MG63 (cell line): ENCODE measurements at regions not wholly inside any gene's neighbourhood (a gene's known extent, or its start where the extent isn't known, plus 50 kb on each side); places are given as distances from the start of the nearest gene placed in this dataset.
"Not testable (repeated sequence)": the region's sequence is repeated elsewhere in the genome, so short reads cannot be mapped to it uniquely, and the experiment has no call there.

Experiments used
- DNase-seq: peaks from one replicate; pipeline ENCODE4 v3.0.0-alpha.2; 2020
- H3K27me3 ChIP-seq: fragments of 250-450 bp; sonication (Bioruptor Pico); 2 replicates; pipeline ENCODE4 v1.5.1; 2020; ENCODE audit warnings: mild to moderate bottlenecking, moderate library complexity
- H3K36me3 ChIP-seq: fragments of 250-450 bp; sonication (Bioruptor Pico); 2 replicates; pipeline ENCODE4 v1.5.1; 2020; ENCODE audit warnings: mild to moderate bottlenecking, moderate library complexity
- H3K4me3 ChIP-seq: fragments of 250-450 bp; sonication (Bioruptor Pico); 2 replicates; pipeline ENCODE4 v1.5.1; 2020; ENCODE audit warnings: mild to moderate bottlenecking, moderate library complexity
- H3K9me3 ChIP-seq: fragments of 250-450 bp; sonication (Bioruptor Pico); 2 replicates; pipeline ENCODE4 v1.5.1; 2020; ENCODE audit warnings: mild to moderate bottlenecking, moderate library complexity

GRCh38 chr1:170789063-170789462 lies 125.1 kb downstream of the PRRX1 start:
- Histone ChIP-seq H3K9me3 (no peaks in the 10 kb centered on the region), H3K4me3 (no peak overlapping the region), H3K27me3 (no peaks in the 10 kb centered on the region), H3K36me3 (no peaks in the 10 kb centered on the region)
- DNase-seq = no peak

GRCh38 chr1:170790175-170790574 lies 126.2 kb downstream of the PRRX1 start:
- H3K36me3 ChIP-seq = no peaks in the 10 kb centered on the region
- H3K27me3 ChIP-seq = no peaks in the 10 kb centered on the region
- no peaks in the 10 kb centered on the region for H3K9me3 ChIP-seq
- no peak overlapping the region for H3K4me3 ChIP-seq
- DNase-seq = no peak

- no peak for DNase-seq
- no peaks in the 10 kb centered on the region for H3K36me3 ChIP-seq
- no peaks in the 10 kb centered on the region for H3K27me3 ChIP-seq
- no peaks in the 10 kb centered on the region for H3K9me3 ChIP-seq
- no peak overlapping the region for H3K4me3 ChIP-seq
Measured at GRCh38 chr1:170790651-170791071, 126.7 kb downstream of the PRRX1 start.

GRCh38 chr1:170791941-170792340 lies 128.0 kb downstream of the PRRX1 start:
- Histone ChIP-seq H3K9me3 (no peaks in the 10 kb centered on the region), H3K27me3 (no peaks in the 10 kb centered on the region), H3K36me3 (no peaks in the 10 kb centered on the region), H3K4me3 (no peak overlapping the region)
- peak; percentile 87 for DNase-seq

GRCh38 chr1:170800265-170800664 lies 135.1 kb upstream of the MROH9 start:
- H3K4me3 ChIP-seq = no peak overlapping the region
- no peaks in the 10 kb centered on the region for H3K36me3 ChIP-seq
- H3K27me3 ChIP-seq = no peaks in the 10 kb centered on the region
- no peaks in the 10 kb centered on the region for H3K9me3 ChIP-seq
- DNase-seq = no peak

GRCh38 chr1:170800812-170801211 lies 134.5 kb upstream of the MROH9 start:
- H3K27me3 ChIP-seq = no peaks in the 10 kb centered on the region
- H3K36me3 ChIP-seq = no peaks in the 10 kb centered on the region
- no peak overlapping the region for H3K4me3 ChIP-seq
- no peak for DNase-seq
- H3K9me3 ChIP-seq = no peaks in the 10 kb centered on the region

GRCh38 chr1:170803711-170804110 lies 131.6 kb upstream of the MROH9 start:
- no peak for DNase-seq
- no peaks in the 10 kb centered on the region for H3K36me3 ChIP-seq
- no peak overlapping the region for H3K4me3 ChIP-seq
- H3K27me3 ChIP-seq = no peaks in the 10 kb centered on the region
- H3K9me3 ChIP-seq = no peaks in the 10 kb centered on the region

- no peak overlapping the region for H3K4me3 ChIP-seq
- DNase-seq = no peak
- no peaks in the 10 kb centered on the region for H3K36me3 ChIP-seq
- no peaks in the 10 kb centered on the region for H3K27me3 ChIP-seq
- no peaks in the 10 kb centered on the region for H3K9me3 ChIP-seq
Measured at GRCh38 chr1:170804419-170804818, 130.9 kb upstream of the MROH9 start.

- H3K4me3 ChIP-seq = no peak overlapping the region
- no peak for DNase-seq
- no peaks in the 10 kb centered on the region for H3K36me3 ChIP-seq
- H3K9me3 ChIP-seq = no peaks in the 10 kb centered on the region
- no peaks in the 10 kb centered on the region for H3K27me3 ChIP-seq
Measured at GRCh38 chr1:170804879-170805278, 130.5 kb upstream of the MROH9 start.

- no peak for DNase-seq
- Histone ChIP-seq H3K4me3 (no peak overlapping the region), H3K27me3 (no peaks in the 10 kb centered on the region), H3K9me3 (no peaks in the 10 kb centered on the region), H3K36me3 (no peaks in the 10 kb centered on the region)
Measured at GRCh38 chr1:170806961-170807360, 128.4 kb upstream of the MROH9 start.

- peak; percentile 43 for DNase-seq
- Histone ChIP-seq H3K27me3 (no peaks in the 10 kb centered on the region), H3K4me3 (no peak overlapping the region), H3K9me3 (no peaks in the 10 kb centered on the region), H3K36me3 (no peaks in the 10 kb centered on the region)
Measured at GRCh38 chr1:170807432-170807831, 127.9 kb upstream of the MROH9 start.

- DNase-seq = no peak
- H3K4me3 ChIP-seq = no peak overlapping the region
- H3K27me3 ChIP-seq = no peaks in the 10 kb centered on the region
- no peaks in the 10 kb centered on the region for H3K9me3 ChIP-seq
- no peaks in the 10 kb centered on the region for H3K36me3 ChIP-seq
Measured at GRCh38 chr1:170808216-170808885, 127.0 kb upstream of the MROH9 start.

- H3K4me3 ChIP-seq, H3K36me3 ChIP-seq, DNase-seq, H3K9me3 ChIP-seq, H3K27me3 ChIP-seq: not testable (repeated sequence)
Measured at GRCh38 chr1:170811013-170811412, 124.3 kb upstream of the MROH9 start.

GRCh38 chr1:170819781-170820180 lies 115.6 kb upstream of the MROH9 start:
- DNase-seq = no peak
- Histone ChIP-seq H3K36me3 (no peaks in the 10 kb centered on the region), H3K4me3 (no peak overlapping the region), H3K9me3 (no peaks in the 10 kb centered on the region), H3K27me3 (no peaks in the 10 kb centered on the region; the same call in 1 of the 2 replicates)

- no peak for DNase-seq
- H3K4me3 ChIP-seq = no peak overlapping the region
- no peaks in the 10 kb centered on the region for H3K9me3 ChIP-seq
- no peaks in the 10 kb centered on the region for H3K36me3 ChIP-seq
- no peaks in the 10 kb centered on the region for H3K27me3 ChIP-seq
Measured at GRCh38 chr1:170823120-170823519, 112.2 kb upstream of the MROH9 start.

- Histone ChIP-seq H3K9me3 (no peaks in the 10 kb centered on the region), H3K27me3 (no peaks in the 10 kb centered on the region), H3K4me3 (no peak overlapping the region), H3K36me3 (no peaks in the 10 kb centered on the region)
- no peak for DNase-seq
Measured at GRCh38 chr1:170831276-170831675, 104.1 kb upstream of the MROH9 start.

- H3K36me3 ChIP-seq = no peaks in the 10 kb centered on the region
- no peak for DNase-seq
- 0 out of 2 replicates have a peak, but pooled peaks cover 3% of the 10 kb centered on the region for H3K27me3 ChIP-seq
- H3K9me3 ChIP-seq = no peaks in the 10 kb centered on the region
- H3K4me3 ChIP-seq = no peak overlapping the region
Measured at GRCh38 chr1:170836141-170836540, 99.2 kb upstream of the MROH9 start.

- H3K4me3 ChIP-seq = no peak overlapping the region
- H3K27me3 ChIP-seq = 0 out of 2 replicates have a peak, but pooled peaks cover 3% of the 10 kb centered on the region
- H3K36me3 ChIP-seq = no peaks in the 10 kb centered on the region
- H3K9me3 ChIP-seq = no peaks in the 10 kb centered on the region
- DNase-seq = no peak
Measured at GRCh38 chr1:170840371-170840770, 95.0 kb upstream of the MROH9 start.
